NCI-H2081 treated with DMSO at 0.1 percent for 48 hours (cell line): ENCODE measurements at regions not wholly inside any gene's neighbourhood (a gene's known extent, or its start where the extent isn't known, plus 50 kb on each side); places are given as distances from the start of the nearest gene placed in this dataset.

Source experiments
- DNase-seq: peaks from one replicate; lab custom pipeline; 2025; lab: John Stamatoyannopoulos, UW

GRCh38 chr11:32317643-32318042 lies 117.7 kb downstream of the WT1 start:
- no peak for DNase-seq

- no peak for DNase-seq
Observed at GRCh38 chr11:32318071-32319055, 117.0 kb downstream of the WT1 start.

GRCh38 chr11:32323814-32324130 lies 111.6 kb downstream of the WT1 start:
- no peak for DNase-seq

GRCh38 chr11:32325187-32325586 lies 110.2 kb downstream of the WT1 start:
- DNase-seq = no peak

GRCh38 chr11:32325725-32326124 lies 109.6 kb downstream of the WT1 start:
- no peak for DNase-seq

GRCh38 chr11:32326522-32326921 lies 108.8 kb downstream of the WT1 start:
- no peak for DNase-seq

- DNase-seq = no peak
Observed at GRCh38 chr11:32328392-32328791, 106.9 kb downstream of the WT1 start.

GRCh38 chr11:32331098-32331497 lies 104.2 kb downstream of the WT1 start:
- no peak for DNase-seq

- DNase-seq = no peak
Observed at GRCh38 chr11:32331792-32332191, 103.5 kb downstream of the WT1 start.

- DNase-seq = no peak
Observed at GRCh38 chr11:32332990-32333319, 102.4 kb downstream of the WT1 start.

- no peak for DNase-seq
Observed at GRCh38 chr11:32333320-32333991, 101.9 kb downstream of the WT1 start.

GRCh38 chr11:32334822-32335221 lies 100.5 kb downstream of the WT1 start:
- no peak for DNase-seq
